ENCODE measurements at regions not wholly inside any gene's neighbourhood (a gene's known extent, or its start where the extent isn't known, plus 50 kb on each side); places are given as distances from the start of the nearest gene placed in this dataset.
"Not testable (repeated sequence)": the region's sequence is repeated elsewhere in the genome, so short reads cannot be mapped to it uniquely, and the experiment has no call there.

DNA sequence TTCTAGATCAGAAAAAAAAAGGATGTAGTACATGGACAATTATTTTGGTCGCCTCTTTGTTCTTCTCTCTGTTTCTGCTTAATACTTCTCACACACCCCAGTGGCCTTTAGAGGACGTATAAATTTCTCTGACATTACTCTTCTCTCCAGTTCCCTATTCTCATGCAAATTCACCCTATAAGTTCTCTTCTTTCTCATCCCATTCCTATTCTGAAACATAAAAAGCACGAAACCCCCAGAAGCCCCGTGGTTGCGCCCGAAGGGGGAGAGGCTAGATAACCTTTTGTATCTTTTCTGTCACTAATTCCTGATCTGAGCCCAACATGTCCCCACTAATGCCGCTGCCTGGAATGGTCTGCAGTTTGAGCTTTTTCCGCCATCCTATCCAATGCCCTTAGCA lies 136.9 kb downstream of the SKIDA1 start:
- TF ChIP-seq, protein P1, sequence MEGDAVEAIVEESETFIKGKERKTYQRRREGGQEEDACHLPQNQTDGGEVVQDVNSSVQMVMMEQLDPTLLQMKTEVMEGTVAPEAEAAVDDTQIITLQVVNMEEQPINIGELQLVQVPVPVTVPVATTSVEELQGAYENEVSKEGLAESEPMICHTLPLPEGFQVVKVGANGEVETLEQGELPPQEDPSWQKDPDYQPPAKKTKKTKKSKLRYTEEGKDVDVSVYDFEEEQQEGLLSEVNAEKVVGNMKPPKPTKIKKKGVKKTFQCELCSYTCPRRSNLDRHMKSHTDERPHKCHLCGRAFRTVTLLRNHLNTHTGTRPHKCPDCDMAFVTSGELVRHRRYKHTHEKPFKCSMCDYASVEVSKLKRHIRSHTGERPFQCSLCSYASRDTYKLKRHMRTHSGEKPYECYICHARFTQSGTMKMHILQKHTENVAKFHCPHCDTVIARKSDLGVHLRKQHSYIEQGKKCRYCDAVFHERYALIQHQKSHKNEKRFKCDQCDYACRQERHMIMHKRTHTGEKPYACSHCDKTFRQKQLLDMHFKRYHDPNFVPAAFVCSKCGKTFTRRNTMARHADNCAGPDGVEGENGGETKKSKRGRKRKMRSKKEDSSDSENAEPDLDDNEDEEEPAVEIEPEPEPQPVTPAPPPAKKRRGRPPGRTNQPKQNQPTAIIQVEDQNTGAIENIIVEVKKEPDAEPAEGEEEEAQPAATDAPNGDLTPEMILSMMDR (IDR thresholded peaks at IDR 0.05; ENCODE audit: unreplicated experiment): no peak
- Mint-ChIP-seq H3K27me3 (ENCODE audit: unreplicated experiment) (no peaks in the 10 kb centered on the region), H3K36me3 (ENCODE audit: low read depth, unreplicated experiment) (no peaks in the 10 kb centered on the region), H3K9me3 (ENCODE audit: unreplicated experiment) (no peaks in the 10 kb centered on the region), H3K4me1 (ENCODE audit: unreplicated experiment) (no peaks in the 10 kb centered on the region), H3K4me3 (ENCODE audit: unreplicated experiment) (no peak overlapping the region), H3K27ac (ENCODE audit: unreplicated experiment) (no peak overlapping the region)
- DNase-seq (ENCODE audit: low spot score): no peak

- TF ChIP-seq, protein P1 (IDR thresholded peaks at IDR 0.05; ENCODE audit: unreplicated experiment): no peak
- Mint-ChIP-seq H3K9me3 (ENCODE audit: unreplicated experiment) (no peaks in the 10 kb centered on the region), H3K4me1 (ENCODE audit: unreplicated experiment) (no peaks in the 10 kb centered on the region), H3K27me3 (ENCODE audit: unreplicated experiment) (no peaks in the 10 kb centered on the region), H3K4me3 (ENCODE audit: unreplicated experiment) (no peak overlapping the region), H3K27ac (ENCODE audit: unreplicated experiment) (no peak overlapping the region), H3K36me3 (ENCODE audit: low read depth, unreplicated experiment) (no peaks in the 10 kb centered on the region)
- no peak for DNase-seq (ENCODE audit: low spot score)
Measured at GRCh38 chr10:21387868-21388267, 137.6 kb downstream of the SKIDA1 start.

DNA sequence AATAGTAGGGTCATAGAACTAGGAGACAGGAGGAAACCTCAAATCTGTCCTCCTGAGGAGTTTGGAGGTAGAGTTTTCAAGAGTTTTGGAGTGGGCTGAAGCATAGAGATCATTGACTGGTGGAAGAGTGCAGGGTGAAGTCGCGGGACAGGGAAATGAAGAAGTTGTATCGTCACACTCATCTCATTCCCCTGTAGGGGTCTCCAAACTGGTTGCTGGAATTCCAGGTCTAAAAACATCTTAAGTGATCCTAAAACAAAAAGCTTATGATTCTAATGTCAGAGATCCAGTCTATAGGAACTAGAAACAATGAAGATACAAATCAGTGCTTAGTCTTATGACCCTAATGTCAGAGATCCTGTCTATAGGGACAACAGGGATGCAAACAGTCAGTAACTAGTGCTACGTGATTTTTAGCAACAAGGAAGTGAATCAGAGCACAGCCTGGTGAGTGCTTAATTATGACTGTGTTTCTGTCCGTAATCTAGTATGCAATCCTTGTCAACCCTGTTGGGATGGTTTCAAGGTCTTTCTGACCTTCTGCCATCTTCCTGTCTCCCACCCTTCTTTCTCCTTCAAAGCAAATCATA lies 139.4 kb downstream of the SKIDA1 start:
- no peaks in the 10 kb centered on the region for H3K4me1 Mint-ChIP-seq (ENCODE audit: unreplicated experiment)
- no peaks in the 10 kb centered on the region for H3K27me3 Mint-ChIP-seq (ENCODE audit: unreplicated experiment)
- no peak for DNase-seq (ENCODE audit: low spot score)
- TF ChIP-seq, protein P1 (IDR thresholded peaks at IDR 0.05; ENCODE audit: unreplicated experiment): no peak
- H3K27ac Mint-ChIP-seq (ENCODE audit: unreplicated experiment): no peak overlapping the region
- H3K9me3 Mint-ChIP-seq (ENCODE audit: unreplicated experiment): no peaks in the 10 kb centered on the region
- no peak overlapping the region for H3K4me3 Mint-ChIP-seq (ENCODE audit: unreplicated experiment)
- H3K36me3 Mint-ChIP-seq (ENCODE audit: low read depth, unreplicated experiment): no peaks in the 10 kb centered on the region

GRCh38 chr10:21385536-21385935 lies 139.9 kb downstream of the SKIDA1 start:
- Mint-ChIP-seq H3K36me3 (ENCODE audit: low read depth, unreplicated experiment) (no peaks in the 10 kb centered on the region), H3K27ac (ENCODE audit: unreplicated experiment) (no peak overlapping the region), H3K27me3 (ENCODE audit: unreplicated experiment) (no peaks in the 10 kb centered on the region), H3K9me3 (ENCODE audit: unreplicated experiment) (no peaks in the 10 kb centered on the region), H3K4me3 (ENCODE audit: unreplicated experiment) (no peak overlapping the region), H3K4me1 (ENCODE audit: unreplicated experiment) (no peaks in the 10 kb centered on the region)
- TF ChIP-seq, protein P1 (IDR thresholded peaks at IDR 0.05; ENCODE audit: unreplicated experiment): no peak
- no peak for DNase-seq (ENCODE audit: low spot score)

DNA sequence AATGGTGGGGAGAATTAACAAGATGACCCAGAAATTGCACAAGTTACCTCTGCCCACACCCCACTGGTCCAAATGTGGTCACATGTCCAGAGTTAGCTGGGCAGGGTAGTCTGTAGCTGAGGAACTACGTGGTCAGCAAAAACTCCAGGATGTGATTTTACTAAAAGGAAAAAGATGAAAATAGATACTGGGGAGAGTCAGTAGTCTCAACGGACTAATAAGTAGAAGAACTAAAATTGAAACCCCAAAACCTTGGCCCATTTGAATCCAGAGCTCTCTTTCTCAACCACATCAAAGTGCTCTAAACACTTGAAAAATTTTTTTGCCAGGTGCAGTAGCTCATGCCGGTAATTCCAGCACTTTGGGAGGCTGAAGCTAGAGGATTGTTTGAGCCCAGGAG lies 146.3 kb downstream of the SKIDA1 start:
- no peaks in the 10 kb centered on the region for H3K4me1 Mint-ChIP-seq (ENCODE audit: unreplicated experiment)
- no peaks in the 10 kb centered on the region for H3K27me3 Mint-ChIP-seq (ENCODE audit: unreplicated experiment)
- H3K4me3 Mint-ChIP-seq (ENCODE audit: unreplicated experiment): no peak overlapping the region
- H3K36me3 Mint-ChIP-seq (ENCODE audit: low read depth, unreplicated experiment): no peaks in the 10 kb centered on the region
- TF ChIP-seq, protein P1 (IDR thresholded peaks at IDR 0.05; ENCODE audit: unreplicated experiment): no peak
- DNase-seq (ENCODE audit: low spot score): no peak
- H3K9me3 Mint-ChIP-seq (ENCODE audit: unreplicated experiment): no peaks in the 10 kb centered on the region
- H3K27ac Mint-ChIP-seq (ENCODE audit: unreplicated experiment): no peak overlapping the region

- not testable (repeated sequence) for DNase-seq (ENCODE audit: low spot score); H3K27me3 Mint-ChIP-seq (ENCODE audit: unreplicated experiment); H3K9me3 Mint-ChIP-seq (ENCODE audit: unreplicated experiment); H3K27ac Mint-ChIP-seq (ENCODE audit: unreplicated experiment); H3K36me3 Mint-ChIP-seq (ENCODE audit: low read depth, unreplicated experiment); H3K4me3 Mint-ChIP-seq (ENCODE audit: unreplicated experiment); H3K4me1 Mint-ChIP-seq (ENCODE audit: unreplicated experiment)
Measured at GRCh38 chr10:21375274-21375673, 150.2 kb downstream of the SKIDA1 start.

DNA sequence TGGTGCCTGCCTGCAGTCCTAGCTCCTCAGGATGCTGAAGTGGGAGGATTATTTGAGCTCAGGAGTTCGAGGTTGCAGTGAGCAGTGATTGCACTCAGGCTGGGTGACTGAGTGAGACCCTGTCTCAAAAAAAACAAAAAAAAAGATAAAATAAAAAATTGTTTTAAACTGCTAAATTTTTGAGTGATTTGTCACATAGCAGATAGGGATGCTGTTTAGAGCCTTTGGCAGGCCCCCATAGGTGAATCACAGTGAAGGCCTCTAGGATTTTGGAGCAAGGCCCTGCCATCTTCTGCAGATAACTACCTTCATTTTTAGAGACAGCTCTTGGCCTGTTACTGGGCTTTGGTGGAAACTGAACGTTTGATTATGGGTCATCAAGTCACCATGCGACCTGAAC lies 151.6 kb downstream of the SKIDA1 start:
- not testable (repeated sequence) for H3K4me1 Mint-ChIP-seq (ENCODE audit: unreplicated experiment); H3K27me3 Mint-ChIP-seq (ENCODE audit: unreplicated experiment); H3K36me3 Mint-ChIP-seq (ENCODE audit: low read depth, unreplicated experiment); H3K9me3 Mint-ChIP-seq (ENCODE audit: unreplicated experiment); H3K27ac Mint-ChIP-seq (ENCODE audit: unreplicated experiment); DNase-seq (ENCODE audit: low spot score); H3K4me3 Mint-ChIP-seq (ENCODE audit: unreplicated experiment)
